Left lung (tissue), 4 donors: ENCODE measurements at regions not wholly inside any gene's neighbourhood (a gene's known extent, or its start where the extent isn't known, plus 50 kb on each side); places are given as distances from the start of the nearest gene placed in this dataset.

ENCODE experiments used
- ATAC-seq: fragments of 200-7000 bp; cut with Tn5 transposase; one replicate; pipeline ENCODE4 v1.9.1; 2020; ENCODE audit warnings: moderate library complexity
- DNase-seq, 4 donors: peaks; one replicate each; pipeline ENCODE4 v3.0.0-alpha.2; 2013 to 2020
- H3K27ac ChIP-seq, 2 donors: fragments of 200-600 bp; sonication (generic) in 1 of 2; one replicate each; pipeline versions ENCODE4 v1.5.0 to v1.8.0; 2020 to 2021
- H3K27me3 ChIP-seq, 2 donors: fragments of 200-600 bp; sonication (generic) in 1 of 2; one replicate each; pipeline versions ENCODE4 v1.5.0 to v1.8.0; 2020 to 2021
- H3K36me3 ChIP-seq, 2 donors: fragments of 200-600 bp; sonication (generic) in 1 of 2; one replicate each; pipeline versions ENCODE4 v1.5.0 to v1.8.0; 2020 to 2021
- H3K4me1 ChIP-seq, 2 donors: fragments of 200-600 bp; one replicate each; pipeline ENCODE4 v1.8.0; 2021
- H3K4me3 ChIP-seq, 2 donors: fragments of 200-600 bp; sonication (generic) in 1 of 2; one replicate each; pipeline versions ENCODE4 v1.5.0 to v1.8.0; 2020 to 2021; ENCODE audit warnings: mild to moderate bottlenecking in 1 of 2
- H3K9me3 ChIP-seq, 2 donors: fragments of 200-600 bp; sonication (generic) in 1 of 2; one replicate each; pipeline versions ENCODE4 v1.5.0 to v1.8.0; 2020 to 2021
- intact Hi-C, 2 donors: fragments of 100-400 bp; cut with DNase I; formaldehyde crosslinking; loops; one replicate each; pipeline versions ENCODE4 v1.11.2 to v1.14.2; 2022
- TF ChIP-seq, protein P1 (sequence below), 2 donors: fragments of 200-600 bp; sonication (generic) in 1 of 2; IDR thresholded peaks; one replicate each; pipeline versions ENCODE4 v1.5.0 to v1.8.0; 2021; ENCODE audit warnings: antibody characterized with exemption in 2 of 2
- donor health status: DM: no; HTN: yes; CAD: no.
- donor health status: DM: no; HTN: no; CAD: no.

DNA sequence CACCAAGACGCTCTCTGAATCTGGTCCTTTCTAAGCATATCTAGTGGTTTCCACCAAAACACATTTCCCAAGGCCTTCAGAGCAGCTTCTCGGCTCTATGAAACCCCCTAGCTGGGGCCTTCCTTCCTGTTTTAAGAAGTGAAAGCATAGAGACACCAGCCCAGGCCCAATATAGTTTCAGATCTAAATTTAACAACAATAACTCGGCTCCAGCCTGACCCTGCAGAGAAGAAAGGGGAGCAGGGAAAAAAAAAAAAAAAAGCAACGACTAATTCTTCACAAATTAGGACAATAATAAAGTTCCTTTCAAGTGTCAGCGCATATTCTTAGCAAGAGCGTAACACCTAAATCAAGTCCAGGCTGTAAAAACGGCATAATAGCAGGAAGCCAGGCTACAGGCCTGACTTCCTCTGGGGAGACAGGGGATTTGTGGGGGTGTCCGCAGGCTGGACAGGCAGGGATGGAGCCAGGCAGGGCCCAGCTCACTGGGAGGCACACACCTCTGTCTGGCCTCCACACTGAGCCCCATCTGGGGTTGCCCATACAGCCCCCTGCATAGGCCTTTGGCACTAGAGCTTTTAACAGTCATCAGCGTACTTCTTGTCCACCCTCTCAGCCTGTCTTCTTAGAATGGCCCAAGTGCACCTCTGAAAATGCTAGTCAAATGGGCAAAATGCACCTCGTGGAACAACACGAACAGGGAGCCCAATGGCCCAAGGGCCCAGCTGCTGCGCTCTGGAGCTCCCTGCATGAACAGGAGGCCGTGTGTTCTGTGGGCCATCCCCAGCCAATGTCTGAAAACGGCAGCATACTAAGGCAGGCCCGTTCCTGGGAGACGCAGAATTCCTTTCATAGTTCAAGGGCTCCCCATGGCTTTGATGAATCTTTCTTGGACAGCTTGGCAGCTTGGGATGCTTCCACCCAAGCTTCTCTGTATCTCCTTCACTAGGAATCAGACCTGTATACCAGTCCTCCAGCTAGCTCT lies 772.9 kb downstream of the MED13L start:
- H3K4me1 ChIP-seq: no peaks in the 10 kb centered on the region
- no peak for ATAC-seq
- H3K27me3 ChIP-seq: no peaks in the 10 kb centered on the region
- TF ChIP-seq, protein P1, sequence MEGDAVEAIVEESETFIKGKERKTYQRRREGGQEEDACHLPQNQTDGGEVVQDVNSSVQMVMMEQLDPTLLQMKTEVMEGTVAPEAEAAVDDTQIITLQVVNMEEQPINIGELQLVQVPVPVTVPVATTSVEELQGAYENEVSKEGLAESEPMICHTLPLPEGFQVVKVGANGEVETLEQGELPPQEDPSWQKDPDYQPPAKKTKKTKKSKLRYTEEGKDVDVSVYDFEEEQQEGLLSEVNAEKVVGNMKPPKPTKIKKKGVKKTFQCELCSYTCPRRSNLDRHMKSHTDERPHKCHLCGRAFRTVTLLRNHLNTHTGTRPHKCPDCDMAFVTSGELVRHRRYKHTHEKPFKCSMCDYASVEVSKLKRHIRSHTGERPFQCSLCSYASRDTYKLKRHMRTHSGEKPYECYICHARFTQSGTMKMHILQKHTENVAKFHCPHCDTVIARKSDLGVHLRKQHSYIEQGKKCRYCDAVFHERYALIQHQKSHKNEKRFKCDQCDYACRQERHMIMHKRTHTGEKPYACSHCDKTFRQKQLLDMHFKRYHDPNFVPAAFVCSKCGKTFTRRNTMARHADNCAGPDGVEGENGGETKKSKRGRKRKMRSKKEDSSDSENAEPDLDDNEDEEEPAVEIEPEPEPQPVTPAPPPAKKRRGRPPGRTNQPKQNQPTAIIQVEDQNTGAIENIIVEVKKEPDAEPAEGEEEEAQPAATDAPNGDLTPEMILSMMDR (IDR thresholded peaks at IDR 0.05): no peak
- no peak overlapping the region for H3K4me3 ChIP-seq
- no peak overlapping the region for H3K27ac ChIP-seq
- no peak for DNase-seq
- no peaks in the 10 kb centered on the region for H3K36me3 ChIP-seq
- intact Hi-C loops: no loop called here
- H3K9me3 ChIP-seq: no peaks in the 10 kb centered on the region

DNA sequence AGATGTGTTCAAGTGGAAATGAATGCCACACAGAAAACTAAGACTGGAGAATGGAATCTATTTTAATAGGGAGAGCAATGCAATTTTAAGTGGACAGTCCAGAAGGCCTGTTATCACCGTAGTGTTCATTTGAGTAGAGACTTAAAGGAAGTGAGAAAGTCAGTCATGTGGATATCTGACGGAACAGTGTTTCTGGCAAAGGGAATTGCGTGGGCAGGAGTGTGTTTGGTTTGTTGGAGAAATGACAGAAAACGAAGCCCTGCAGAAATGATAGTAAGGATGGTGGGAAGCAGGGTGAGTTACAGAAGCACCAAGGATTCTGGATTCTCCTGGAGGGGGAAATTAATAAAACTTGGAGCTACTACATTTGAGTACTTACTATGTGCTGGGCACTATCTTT lies 776.6 kb downstream of the MED13L start:
- intact Hi-C loops: no loop called here
- Histone ChIP-seq H3K36me3 (no peaks in the 10 kb centered on the region), H3K4me3 (no peak overlapping the region), H3K4me1 (no peaks in the 10 kb centered on the region), H3K27ac (no peak overlapping the region), H3K9me3 (no peaks in the 10 kb centered on the region), H3K27me3 (no peaks in the 10 kb centered on the region)
- TF ChIP-seq, protein P1 (IDR thresholded peaks at IDR 0.05): no peak
- DNase-seq (no peak), ATAC-seq (no peak)

DNA sequence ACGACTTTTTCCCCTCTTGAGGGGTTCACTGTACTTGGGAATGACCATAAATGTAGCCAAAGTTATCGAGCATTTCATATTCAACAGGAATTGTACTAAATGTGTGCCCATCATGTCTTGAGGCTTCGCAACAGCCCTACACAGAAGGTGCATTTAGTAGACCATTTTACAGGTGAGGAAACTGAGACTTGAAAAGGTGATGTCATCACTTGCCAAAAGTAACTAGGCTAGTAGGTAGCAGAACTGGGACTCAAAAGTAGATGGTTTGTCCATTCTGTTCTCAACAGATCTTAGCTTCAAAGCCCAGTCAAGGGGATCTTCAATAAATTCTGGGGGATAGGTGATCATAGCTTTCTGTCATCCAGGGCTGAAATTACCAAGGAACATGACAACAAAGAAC lies 782.2 kb downstream of the MED13L start:
- DNase-seq (no peak), ATAC-seq (no peak)
- intact Hi-C loops: no loop called here
- H3K4me3 ChIP-seq: no peak overlapping the region
- no peaks in the 10 kb centered on the region for H3K9me3 ChIP-seq
- no peaks in the 10 kb centered on the region for H3K4me1 ChIP-seq
- H3K27me3 ChIP-seq: no peaks in the 10 kb centered on the region
- H3K27ac ChIP-seq: no peak overlapping the region
- TF ChIP-seq, protein P1 (IDR thresholded peaks at IDR 0.05): no peak
- H3K36me3 ChIP-seq: no peaks in the 10 kb centered on the region

DNA sequence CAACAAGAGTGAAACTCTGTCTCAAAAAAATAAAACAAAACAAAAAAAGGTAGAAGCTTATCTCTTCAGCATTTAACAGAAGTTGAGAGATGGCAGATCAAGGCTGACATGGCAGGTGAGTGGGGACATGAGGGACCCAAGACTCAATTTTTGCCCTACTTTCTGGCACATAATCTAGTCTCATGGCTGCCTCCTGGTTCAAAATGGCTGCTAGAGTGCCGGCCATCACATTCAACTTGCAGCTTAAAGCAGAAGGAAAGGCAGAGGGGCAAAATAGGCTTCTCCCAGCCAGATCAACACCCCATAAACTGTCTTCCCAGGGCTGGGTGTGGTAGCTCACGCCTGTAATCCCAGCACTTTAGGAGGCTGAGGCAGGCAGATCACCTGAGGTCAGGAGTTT lies 784.9 kb downstream of the MED13L start:
- no peak overlapping the region for H3K4me3 ChIP-seq
- TF ChIP-seq, protein P1 (IDR thresholded peaks at IDR 0.05): no peak
- ATAC-seq: no peak

DNA sequence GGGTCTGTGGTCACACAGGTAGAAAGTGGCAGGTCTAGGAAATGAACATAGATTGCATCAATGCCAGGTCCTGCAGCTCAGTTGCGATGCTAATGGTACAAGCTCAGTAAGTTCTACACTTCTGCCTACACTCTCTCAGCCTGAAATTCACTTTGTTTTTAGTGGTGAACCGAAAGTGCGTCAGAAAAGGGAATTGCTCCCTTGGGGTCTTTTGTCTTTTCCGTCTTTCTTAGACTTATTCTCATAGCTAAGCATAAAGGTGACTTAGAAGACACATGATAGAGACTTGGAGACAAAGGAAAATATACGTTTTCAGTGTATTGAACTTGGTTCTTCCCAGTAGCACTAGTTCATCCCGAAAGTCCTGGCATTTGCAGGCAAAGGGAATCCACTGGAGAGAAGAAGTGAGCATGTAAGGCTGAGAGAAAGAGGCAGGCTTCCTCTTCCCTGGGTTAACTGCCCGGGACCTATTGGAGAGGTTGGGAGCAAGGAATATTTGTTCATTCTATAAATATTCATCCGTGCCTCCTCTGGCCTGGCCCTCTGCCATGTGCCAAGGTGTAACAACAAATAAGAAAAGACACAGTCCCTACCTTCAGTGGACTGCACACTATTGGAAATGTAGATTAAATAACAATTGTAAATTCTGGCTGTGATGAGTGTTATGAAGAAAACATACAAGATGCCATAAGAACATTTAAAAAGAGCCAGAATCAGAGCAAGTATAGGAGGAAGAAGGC lies 785.8 kb downstream of the MED13L start:
- TF ChIP-seq, protein P1 (IDR thresholded peaks at IDR 0.05): no peak
- H3K27ac ChIP-seq: no peak overlapping the region
- no peak overlapping the region for H3K4me3 ChIP-seq
- no peaks in the 10 kb centered on the region for H3K27me3 ChIP-seq
- H3K4me1 ChIP-seq: no peaks in the 10 kb centered on the region
- no peaks in the 10 kb centered on the region for H3K9me3 ChIP-seq
- ATAC-seq (no peak), DNase-seq (no peak)
- H3K36me3 ChIP-seq: no peaks in the 10 kb centered on the region
- intact Hi-C loops: no loop called here

More for the DNA sequence above, 784.9 kb downstream of the MED13L start:
- Histone ChIP-seq H3K36me3 (no peaks in the 10 kb centered on the region), H3K27ac (no peak overlapping the region), H3K4me1 (no peaks in the 10 kb centered on the region), H3K9me3 (no peaks in the 10 kb centered on the region), H3K27me3 (no peaks in the 10 kb centered on the region)
- DNase-seq: no peak
- intact Hi-C loops: no loop called here
